NCI-H2029 (cell line): ENCODE measurements at regions not wholly inside any gene's neighbourhood (a gene's known extent, or its start where the extent isn't known, plus 50 kb on each side); places are given as distances from the start of the nearest gene placed in this dataset.
"Not testable (repeated sequence)": the region's sequence is repeated elsewhere in the genome, so short reads cannot be mapped to it uniquely, and the experiment has no call there.

Experiments
- DNase-seq: peaks from one replicate; lab custom pipeline; 2025; lab: John Stamatoyannopoulos, UW

DNA sequence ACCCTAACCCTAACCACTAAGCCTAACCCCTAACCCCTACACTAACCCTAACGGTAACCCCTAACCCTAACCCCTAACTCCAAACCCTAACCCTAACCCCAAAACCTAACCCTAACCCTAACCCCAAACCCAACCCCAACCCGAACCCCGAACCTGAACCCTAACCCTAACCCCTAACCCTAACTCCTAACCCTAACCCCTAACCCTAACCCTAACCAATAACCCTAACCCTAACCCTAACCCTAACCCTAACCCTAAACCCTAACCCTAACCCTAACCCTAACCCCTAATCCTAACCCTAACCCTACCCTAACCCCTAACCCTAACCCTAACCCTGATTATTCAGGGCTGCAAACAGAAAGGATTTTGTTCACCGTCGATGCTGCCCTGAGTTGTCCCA is 144.6 kb upstream of the DUSP22 start:
- DNase-seq = not testable (repeated sequence)

DNA sequence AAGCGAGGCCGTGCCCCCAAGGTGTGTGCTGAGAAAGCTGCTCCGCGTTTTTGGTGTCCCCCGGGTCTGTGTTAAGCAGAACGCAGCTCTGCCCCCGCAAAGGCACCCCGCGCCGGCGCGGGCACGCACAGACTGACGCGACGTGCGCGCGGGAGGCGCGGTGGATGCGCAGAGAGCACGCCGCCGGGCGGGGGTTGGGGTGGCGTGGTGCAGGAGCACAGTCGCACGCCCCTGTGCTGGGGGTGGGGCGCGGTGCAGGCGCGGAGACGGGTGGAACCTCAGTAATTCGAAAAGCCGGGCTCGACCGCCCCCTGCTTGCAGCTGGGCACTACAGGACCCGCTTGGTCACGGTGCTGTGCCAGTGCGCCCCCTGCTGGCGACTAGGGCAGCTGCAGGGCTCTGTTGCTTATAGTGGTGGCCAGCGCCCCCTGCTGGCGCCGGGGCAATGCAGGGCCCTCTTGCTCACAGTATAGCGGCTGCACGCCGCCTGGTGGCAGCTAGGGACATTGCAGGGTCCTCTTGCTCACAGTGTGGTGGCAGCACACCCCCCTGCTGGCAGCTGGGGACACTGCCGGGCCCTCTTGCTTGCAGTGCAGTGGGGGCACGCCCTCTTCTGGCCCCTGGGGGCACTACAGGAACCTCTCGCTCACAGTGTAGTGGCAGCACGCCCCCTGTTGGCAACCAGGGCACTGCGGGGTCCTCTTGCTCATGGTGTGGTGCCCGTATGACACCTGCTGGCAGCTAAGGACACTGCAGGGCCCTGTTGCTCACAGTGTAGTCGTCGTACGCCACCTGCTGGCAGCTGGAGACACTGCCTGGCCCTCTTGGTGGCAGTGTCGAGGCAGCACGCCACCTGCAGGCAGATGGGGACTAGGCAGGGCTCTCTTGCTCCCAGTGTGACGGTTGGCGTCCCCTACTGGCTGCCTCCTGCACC is 144.0 kb upstream of the DUSP22 start:
- DNase-seq = peak; percentile 76

DNA sequence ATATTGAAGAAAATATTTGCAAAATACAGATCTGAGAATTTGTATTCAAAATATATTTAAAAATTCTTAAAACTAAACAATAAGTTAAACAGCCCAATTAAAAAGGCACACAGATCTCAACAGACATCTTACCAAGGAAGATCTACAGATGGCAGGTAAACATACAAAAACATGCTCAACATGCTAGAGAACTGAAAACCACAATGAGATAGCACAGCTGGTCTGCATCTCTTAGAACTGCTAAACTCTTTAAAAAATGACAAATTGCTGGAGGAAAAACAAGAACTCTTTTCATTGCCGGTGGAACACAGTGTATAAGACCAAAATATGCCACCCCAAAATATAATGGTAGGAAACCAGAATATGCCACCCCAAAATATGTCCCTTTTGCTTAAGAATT is 142.1 kb upstream of the DUSP22 start:
- not testable (repeated sequence) for DNase-seq

DNA sequence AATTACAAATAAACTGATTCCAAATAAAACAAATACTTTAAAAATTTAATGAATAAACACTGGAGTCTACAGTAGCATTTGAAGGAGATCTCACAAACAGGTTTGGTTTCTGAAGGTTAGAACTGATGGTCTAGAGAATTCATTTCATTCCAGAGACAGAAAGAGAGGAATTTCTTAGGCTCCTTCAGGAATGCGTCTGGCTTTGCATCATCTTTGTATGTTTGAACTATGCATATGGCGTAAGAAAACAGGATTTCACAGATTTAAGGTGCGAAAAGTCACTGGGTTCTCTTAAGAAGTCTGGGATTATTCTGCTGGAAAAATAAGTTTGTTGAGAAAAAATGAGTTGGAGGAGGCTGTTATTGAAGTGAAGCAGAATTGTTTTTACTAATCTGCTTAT is 139.9 kb upstream of the DUSP22 start:
- DNase-seq = not testable (repeated sequence)

DNA sequence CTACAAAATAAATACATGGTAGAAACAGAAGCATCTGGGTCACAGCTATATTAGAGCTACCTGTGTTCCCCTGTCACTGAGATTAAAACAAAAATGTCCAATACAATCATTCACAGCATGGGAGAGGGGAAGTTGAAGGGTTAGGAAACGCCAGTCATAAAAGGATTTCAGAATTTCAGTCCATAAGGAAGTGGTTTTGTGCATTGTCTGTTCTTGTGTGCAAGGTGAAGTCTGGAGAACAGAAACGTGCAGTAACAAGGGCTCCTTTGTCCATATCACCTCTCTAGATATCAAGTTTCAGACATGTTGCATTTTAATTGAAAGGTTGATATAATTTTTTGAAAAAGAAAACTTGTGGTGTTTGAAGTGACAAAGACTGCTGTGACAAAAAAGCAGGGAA is 139.3 kb upstream of the DUSP22 start:
- peak; percentile 56 for DNase-seq

DNA sequence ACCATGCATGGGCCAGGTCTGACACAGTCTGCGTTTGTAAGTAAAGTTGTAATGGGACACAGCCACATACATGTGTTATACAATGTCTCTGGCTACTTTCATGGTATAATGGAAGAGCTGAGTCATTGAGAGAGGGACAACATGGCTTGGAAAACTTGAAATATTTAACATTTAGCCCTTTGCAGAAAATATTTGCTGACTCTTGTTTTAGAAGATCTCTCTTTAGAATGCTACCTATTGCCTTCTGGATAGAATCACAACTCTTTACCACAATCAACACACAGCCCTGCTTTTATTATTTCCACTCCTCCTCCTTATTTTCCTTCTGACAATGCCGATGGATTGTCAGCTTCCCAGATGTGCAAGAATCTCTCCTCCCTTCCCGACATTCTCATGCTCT is 138.4 kb upstream of the DUSP22 start:
- DNase-seq = not testable (repeated sequence)

DNA sequence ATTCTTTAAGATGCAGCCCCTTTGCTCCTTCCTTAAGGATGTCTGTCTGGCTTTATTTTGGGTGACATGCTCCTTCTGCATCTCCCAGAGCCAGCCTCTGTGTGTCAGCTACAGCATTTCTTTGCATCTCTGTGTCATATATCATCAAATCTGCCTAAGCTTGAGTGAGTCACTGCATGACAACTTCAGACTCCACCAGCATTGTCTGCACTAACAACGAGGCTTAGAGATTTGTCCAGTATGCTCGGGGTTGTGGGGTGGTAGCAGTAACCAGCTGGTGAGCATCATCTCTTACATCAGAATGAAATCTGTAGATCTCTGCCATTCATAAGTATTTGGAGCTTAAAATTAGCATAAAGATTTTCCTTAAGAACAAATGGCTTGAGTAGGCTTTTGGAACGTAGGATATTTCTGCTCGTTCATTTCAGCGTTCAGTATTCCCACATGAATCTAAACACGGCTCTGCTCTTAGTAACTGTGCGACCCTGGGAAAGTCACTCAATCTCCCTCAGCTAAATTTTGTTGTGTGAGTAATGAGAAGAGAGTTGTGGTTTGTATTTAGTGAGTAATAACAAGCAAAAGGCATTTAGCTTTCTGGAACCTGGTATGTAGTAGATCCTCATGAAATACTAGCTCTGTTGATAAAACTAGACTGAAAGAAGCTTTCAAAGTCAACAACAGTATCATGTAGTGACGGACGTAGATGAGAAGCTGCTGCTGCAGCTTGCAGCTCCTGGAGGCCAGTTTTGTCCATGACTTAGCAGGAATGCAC is 137.8 kb upstream of the DUSP22 start:
- DNase-seq = not testable (repeated sequence)

DNA sequence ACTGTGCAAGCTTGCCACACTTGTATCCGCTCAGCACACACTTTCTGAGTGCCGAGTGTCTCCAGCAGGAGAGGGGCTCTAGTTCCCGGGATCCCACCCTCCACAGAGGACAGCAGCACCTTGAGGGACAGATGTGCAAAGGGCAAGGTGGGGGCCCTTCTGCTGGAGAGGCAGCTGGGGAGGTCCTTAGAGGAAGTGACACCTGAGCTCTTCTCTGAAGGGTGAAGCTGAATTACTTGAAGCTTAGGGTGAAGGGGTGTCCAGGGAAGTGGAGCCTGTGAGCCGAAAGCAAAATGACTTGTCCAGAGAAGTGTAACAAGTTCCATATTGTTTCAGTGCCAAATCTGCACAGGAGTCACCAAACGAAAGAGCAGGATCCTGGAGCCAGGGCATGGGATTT is 136.3 kb upstream of the DUSP22 start:
- DNase-seq = no peak

DNA sequence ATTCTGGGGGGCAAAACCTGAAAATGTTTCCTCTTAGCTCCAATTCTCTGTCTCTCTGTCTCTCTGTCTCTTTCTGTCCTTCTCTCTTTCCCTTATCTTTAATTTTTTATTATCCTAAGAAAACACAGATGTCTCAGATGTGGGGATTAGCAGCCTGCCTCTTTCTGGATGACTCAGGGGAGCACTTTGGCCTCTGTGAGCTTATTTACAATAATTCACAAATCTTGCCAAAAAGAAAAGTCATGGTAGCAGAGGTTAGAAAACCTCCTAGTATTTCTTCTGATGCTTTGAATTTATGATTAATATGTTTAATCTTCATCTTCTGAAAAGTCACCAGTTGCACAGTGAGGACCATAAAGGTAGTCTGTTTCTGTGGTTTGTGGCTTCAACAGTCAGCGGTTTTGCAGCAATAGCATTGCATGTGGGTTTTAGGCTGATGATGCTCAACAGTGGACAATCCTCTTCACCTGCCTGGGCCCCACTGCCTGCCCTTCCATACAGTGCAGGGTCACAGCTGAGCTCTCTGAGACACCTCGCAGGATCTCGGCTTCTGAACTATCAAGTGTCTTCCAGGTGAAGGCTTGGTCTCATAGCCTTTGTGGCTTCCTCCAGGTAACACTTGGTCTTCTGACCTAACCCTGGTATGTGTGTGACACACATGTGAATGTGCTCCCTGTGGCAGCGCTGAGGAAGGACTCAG is 135.7 kb upstream of the DUSP22 start:
- DNase-seq = not testable (repeated sequence)

DNA sequence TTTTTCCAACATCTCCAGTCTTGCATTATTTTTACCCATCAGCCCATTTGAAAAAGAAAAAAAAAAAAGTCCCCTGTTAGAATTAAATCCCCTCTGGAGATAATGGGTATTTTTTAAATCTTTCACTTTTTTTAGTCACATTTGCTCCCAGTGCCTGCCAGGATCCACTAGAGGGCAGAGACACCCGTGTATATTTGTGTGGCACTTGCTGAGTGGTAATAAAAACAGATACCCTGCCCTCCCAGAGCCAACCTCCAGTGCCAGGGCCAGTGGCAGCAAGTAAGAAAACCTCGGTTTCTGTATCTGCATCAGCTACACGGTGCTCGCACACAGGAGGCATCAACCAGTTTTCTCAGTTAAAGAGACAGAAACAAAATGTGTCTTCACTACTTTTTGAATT is 135.1 kb upstream of the DUSP22 start:
- peak; percentile 3 for DNase-seq

DNA sequence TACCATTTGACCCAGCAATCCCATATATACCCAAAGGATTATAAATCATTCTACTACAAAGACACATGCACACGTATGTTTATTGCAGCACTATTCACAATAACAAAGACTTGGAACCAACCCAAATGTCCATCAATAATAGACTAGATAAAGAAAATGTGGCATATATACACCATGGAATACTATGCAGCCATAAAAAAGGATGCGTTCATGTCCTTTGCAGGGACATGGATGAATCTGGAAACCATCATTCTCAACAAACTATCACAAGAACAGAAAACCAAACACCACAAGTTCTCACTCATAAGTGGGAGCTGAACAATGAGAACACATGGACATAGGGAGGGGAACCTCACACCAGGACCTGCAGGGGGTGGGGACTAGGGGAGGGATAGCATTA is 130.6 kb upstream of the DUSP22 start:
- not testable (repeated sequence) for DNase-seq

DNA sequence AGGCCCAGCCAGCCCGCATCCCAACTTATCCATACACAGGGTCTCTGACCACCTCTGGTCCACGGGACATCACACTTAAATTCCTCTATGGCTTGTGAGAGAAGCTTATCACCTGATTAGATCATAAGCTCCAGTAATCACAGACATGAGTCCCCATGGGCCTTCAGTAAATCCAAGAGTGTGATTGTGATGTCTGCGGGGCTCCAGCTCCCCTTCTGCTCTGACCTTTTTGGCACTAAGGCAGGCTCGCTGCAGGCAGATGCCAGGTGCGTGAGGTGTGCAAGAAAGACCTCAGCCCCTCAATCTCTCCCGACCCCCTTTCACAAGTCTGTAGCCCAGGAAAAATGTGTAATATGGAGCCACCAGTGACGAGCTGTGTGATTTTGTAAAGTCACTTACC is 127.6 kb upstream of the DUSP22 start:
- no peak for DNase-seq

DNA sequence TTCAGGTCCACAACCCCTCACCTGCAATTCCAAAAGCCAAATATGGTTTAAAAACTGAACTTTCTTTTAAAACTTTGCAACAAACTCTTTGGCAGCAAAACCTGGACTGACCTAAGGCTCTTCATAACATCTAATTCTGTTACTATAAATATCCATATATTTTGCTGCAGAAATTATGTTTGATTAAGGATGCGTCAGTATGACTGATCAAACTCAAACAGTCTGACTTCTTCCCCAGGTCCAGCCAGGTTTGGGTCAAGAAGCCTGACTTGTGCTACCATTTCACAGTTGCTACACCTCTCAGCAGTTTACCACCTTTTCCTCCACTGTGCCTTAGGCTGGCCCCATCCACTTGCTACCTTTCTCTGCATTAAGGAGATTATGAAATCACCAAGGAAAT is 127.0 kb upstream of the DUSP22 start:
- no peak for DNase-seq

DNA sequence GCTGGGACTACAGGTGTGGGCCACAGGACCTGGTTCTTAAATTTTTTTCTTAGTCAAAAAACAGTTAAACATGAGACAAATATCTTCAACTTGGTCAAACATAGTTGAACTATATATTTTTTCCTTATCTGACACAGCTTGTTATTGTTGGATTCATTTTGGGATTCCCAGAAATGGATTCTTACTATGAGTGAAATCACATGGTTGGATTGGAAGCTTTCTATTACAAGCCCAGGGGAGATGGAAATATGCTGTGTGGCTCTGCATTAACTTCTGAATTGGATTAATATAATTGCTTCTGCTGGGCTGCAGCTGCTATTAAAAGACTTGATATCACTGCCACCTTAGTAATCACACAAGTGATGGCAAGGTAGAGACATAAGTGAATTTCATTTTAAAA is 126.4 kb upstream of the DUSP22 start:
- no peak for DNase-seq

DNA sequence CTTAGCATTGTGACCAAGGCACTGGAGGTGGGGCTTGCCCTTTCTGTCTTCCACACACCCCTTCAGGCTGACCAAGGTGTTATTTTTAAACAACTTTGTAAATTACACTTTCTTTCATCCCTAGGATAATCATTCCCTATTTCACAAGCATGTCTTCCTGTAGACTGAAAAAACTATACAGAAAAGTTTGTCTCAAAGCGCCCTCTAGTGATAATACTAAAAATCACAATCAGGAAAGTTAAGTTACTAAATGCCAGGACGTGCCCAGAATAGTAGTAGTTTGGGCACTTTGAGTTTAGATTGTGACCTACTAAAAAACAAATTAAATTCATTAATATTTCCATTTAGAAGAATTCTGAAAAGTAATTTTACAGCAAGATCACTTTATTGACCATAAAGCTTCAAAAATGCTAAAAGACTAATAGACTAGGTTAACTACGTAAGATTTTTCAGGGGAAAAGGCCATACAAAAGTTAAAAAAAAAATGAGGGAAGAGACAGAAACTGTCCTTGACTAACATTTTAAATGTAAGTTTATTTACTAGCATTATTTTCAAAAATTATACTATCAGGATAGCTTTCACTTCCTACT is 123.3 kb upstream of the DUSP22 start:
- DNase-seq = peak; percentile 68

DNA sequence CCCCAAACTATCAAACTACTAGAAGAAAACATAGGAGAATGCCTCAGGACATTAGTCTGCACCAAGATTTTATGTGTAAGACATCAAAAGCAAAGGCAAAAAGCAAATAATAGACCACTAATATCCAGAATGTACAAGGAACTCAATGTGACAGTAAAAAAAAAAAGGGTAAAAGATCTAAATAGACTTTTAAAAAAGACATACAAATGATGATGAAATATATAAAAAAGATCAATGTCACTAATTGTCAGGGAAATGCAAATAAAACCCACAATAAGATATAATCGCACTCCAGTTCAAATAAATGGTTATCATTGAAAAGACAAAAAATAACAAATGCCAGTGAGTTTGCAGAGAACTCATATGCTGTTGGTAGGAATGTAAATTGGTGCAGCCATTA is 118.3 kb upstream of the DUSP22 start:
- no peak for DNase-seq

DNA sequence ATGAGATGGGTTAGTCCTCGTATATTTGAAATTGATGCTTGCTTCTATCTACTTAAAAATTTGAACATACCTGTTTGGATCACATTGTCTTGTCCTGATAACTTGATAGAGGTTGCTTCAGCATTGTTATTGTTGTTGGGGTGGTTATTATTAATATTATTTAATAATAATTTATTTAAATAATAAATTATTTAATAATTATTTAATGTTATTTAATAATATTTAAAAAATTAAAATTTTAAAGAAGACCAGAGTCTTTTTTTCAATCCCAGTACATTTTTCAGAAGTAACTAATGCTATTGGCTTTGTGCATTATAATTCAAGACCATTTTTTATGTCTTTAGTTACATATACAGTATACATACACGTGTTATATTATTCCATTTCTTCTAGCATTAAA is 116.6 kb upstream of the DUSP22 start:
- DNase-seq = no peak

DNA sequence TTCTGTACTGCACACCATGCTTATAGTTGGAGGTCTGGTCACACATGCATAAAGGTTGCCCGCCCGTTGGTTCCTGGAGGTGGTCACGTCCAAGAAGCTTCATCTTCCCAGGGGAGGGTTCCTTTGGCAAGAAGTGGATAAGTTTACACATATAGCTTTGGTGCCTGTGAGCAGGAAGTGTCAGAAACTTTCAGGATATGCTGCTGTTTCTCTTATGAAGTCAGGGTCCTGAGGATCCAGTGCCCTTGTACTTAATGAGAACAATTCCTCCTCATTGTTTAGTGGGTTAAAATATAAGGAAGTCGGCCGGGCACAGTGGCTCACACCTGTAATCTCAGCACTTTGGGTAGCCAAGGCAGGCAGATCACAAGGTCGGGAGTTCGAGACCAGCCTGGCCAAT is 115.5 kb upstream of the DUSP22 start:
- no peak for DNase-seq

DNA sequence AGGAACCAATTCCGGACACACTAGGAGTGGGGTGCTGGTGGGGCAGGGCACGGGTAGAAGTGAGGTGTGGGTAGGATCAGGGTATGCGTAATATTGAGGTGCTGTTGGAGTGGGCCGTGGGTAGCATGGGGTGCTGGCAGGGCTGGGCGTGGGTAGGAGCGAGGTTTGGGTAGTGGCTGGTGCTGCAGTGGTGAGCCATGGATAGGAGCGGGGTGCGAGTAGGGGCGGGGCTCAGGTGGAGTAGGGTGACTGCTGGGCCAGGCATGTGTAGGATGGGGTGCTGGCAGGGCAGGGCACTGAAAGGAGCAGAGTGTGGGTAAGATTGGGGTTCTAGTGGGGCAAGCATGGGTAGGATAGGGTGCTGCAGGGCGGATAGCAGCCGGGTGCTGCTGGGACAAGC is 114.2 kb upstream of the DUSP22 start:
- no peak for DNase-seq

DNA sequence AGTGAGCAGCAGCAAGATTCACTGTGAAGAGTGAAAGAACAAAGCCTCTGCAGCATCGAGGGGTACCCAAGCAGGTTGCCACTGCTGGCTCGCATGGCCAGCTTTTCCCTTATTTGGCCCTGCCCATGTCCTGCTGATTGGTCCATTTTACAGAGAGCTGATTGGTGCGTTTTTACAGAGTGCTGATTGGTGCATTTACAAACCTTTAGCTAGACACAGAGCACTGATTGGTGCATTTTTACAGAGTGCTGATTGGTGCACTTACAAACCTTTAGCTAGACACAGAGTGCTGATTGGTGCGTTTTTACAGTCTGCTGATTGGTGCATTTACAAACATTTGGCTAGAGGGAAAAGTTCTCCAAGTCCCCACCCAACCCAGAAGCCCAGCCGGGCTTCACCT is 113.4 kb upstream of the DUSP22 start:
- not testable (repeated sequence) for DNase-seq

DNA sequence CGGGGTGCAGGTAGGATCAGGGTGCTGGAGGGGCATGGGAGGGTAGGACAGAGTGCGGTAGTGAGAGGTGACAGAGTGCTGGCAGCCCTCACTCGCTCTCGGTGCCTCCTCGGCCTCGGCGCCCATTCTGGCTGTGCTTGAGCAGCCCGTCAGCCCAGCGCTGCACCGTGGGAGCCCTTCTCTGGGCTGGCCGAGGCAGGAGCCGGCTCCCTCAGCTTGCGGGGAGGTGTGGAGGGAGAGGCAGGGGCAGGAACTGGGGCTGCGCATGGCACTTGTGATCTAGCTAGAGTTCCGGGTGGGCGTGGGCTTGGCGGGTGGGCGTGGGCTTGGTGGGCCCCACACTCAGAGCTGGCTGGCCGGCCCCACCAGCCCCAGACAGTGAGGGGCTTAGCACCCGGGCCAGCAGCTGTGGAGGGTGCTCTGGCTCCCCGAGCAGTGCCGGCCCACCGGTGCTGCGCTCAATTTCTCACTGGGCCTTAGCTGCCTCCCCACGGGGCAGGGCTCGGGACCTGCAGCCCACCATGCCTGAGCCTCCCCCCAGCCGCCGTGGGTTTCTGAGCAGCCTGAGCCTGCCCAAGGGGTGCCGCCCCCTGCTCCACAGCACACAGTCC is 112.8 kb upstream of the DUSP22 start:
- no peak for DNase-seq
